ENCODE measurements at regions not wholly inside any gene's neighbourhood (a gene's known extent, or its start where the extent isn't known, plus 50 kb on each side); places are given as distances from the start of the nearest gene placed in this dataset.

- no peaks in the 10 kb centered on the region for H3K9me3 ChIP-seq
- TF ChIP-seq POLR2A (IDR thresholded peaks at IDR 0.05), result no peak
- TF ChIP-seq POLR2AphosphoS5 (IDR thresholded peaks at IDR 0.05), result no peak
- TF ChIP-seq, protein P1, sequence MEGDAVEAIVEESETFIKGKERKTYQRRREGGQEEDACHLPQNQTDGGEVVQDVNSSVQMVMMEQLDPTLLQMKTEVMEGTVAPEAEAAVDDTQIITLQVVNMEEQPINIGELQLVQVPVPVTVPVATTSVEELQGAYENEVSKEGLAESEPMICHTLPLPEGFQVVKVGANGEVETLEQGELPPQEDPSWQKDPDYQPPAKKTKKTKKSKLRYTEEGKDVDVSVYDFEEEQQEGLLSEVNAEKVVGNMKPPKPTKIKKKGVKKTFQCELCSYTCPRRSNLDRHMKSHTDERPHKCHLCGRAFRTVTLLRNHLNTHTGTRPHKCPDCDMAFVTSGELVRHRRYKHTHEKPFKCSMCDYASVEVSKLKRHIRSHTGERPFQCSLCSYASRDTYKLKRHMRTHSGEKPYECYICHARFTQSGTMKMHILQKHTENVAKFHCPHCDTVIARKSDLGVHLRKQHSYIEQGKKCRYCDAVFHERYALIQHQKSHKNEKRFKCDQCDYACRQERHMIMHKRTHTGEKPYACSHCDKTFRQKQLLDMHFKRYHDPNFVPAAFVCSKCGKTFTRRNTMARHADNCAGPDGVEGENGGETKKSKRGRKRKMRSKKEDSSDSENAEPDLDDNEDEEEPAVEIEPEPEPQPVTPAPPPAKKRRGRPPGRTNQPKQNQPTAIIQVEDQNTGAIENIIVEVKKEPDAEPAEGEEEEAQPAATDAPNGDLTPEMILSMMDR (IDR thresholded peaks at IDR 0.05), result no peak
- H3K4me1 ChIP-seq (replicated peaks), result no peaks in the 10 kb centered on the region
- H3K27ac ChIP-seq, result no peak overlapping the region
- intact Hi-C loops (cut with DNase I), result no loop called here
- 98% methylated on average over 4 of the region's 4 CpGs for WGBS
- no peaks in the 10 kb centered on the region for H3K36me3 ChIP-seq
- no peak overlapping the region for H3K4me3 ChIP-seq
- DNase-seq (ENCODE audit: low spot score), result no peak
- no peaks in the 10 kb centered on the region for H3K27me3 ChIP-seq (replicated peaks; ENCODE audit: insufficient read depth)
These were observed 238.6 kb downstream of the BTBD3 start for GRCh38 chr20:12156252-12156651.

DNA sequence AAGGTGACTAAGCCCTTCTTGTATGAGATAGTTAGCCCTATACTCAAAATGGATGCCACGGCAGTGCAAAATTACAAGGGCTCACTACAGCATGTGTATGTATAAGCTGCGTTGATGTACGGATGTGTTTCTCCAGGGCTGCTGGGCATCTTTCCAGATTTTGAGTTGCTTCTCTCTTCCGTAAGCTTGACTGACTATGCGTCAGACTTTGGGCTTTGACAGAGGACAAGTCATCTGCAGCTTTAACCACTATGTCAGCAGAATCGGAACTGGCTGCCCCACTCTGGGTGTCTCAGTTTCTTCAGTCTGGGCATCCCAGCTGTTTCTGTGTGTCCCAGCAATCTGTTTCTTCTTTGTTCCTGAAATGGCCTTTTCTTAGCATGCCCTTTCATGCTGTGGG is 241.6 kb downstream of the BTBD3 start:
- H3K27me3 ChIP-seq (replicated peaks; ENCODE audit: insufficient read depth), result no peaks in the 10 kb centered on the region
- 95% methylated on average over 6 of the region's 6 CpGs for WGBS
- no peaks in the 10 kb centered on the region for H3K36me3 ChIP-seq
- H3K4me3 ChIP-seq, result no peak overlapping the region
- H3K4me1 ChIP-seq (replicated peaks), result no peaks in the 10 kb centered on the region
- no peak for DNase-seq (ENCODE audit: low spot score)
- TF ChIP-seq POLR2AphosphoS5 (IDR thresholded peaks at IDR 0.05), result no peak
- TF ChIP-seq, protein P1 (IDR thresholded peaks at IDR 0.05), result no peak
- TF ChIP-seq POLR2A (IDR thresholded peaks at IDR 0.05), result no peak
- intact Hi-C loops (cut with DNase I), result no loop called here
- no peaks in the 10 kb centered on the region for H3K9me3 ChIP-seq
- H3K27ac ChIP-seq, result no peak overlapping the region

GRCh38 chr20:12161734-12162133 is 244.0 kb downstream of the BTBD3 start:
- TF ChIP-seq POLR2AphosphoS5 (IDR thresholded peaks at IDR 0.05) (no peak), POLR2A (IDR thresholded peaks at IDR 0.05) (no peak)
- TF ChIP-seq, protein P1 (IDR thresholded peaks at IDR 0.05), result no peak
- Histone ChIP-seq H3K4me3 (no peak overlapping the region), H3K9me3 (no peaks in the 10 kb centered on the region), H3K27me3 (replicated peaks; ENCODE audit: insufficient read depth) (no peaks in the 10 kb centered on the region), H3K36me3 (no peaks in the 10 kb centered on the region), H3K27ac (no peak overlapping the region), H3K4me1 (replicated peaks) (no peaks in the 10 kb centered on the region)
- WGBS, result 96% methylated on average over 2 of the region's 2 CpGs
- no peak for DNase-seq (ENCODE audit: low spot score)
- intact Hi-C loops (cut with DNase I), result no loop called here

DNA sequence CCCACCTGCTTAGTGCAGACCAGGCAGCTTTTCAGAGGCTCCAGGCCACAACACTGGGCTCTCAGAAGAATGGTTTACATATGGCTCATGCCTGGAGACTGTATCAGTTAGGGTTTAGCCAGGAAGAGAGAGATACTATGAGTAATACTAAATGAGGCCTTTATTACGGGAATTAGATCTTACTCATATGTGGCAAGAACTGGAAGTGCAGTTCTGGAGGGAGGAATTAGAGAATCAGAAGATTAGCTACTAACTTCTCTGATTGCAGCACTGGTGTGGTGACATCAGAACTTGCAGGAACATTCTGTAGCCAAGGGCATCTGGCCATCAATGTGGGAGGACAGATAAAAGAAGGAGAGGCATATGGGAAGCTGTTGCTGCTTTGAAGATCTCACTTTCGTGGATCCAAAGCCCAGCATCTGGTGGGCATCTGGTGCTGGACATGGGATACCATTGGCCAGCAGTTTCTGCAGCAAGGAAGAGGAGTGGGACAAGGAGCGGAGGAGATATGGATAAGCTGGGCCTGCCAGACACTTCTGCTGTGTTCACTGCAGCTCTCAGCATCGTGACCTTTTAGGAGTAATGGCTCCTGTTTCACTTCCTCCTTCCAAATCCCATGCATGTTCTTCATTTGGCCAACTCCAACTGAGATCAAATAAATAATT is 248.5 kb downstream of the BTBD3 start:
- no peak for DNase-seq (ENCODE audit: low spot score)
- no peaks in the 10 kb centered on the region for H3K4me1 ChIP-seq (replicated peaks)
- no peak overlapping the region for H3K27ac ChIP-seq
- 72% methylated on average over 4 of the region's 4 CpGs for WGBS
- TF ChIP-seq POLR2A (IDR thresholded peaks at IDR 0.05) (no peak), POLR2AphosphoS5 (IDR thresholded peaks at IDR 0.05) (no peak)
- TF ChIP-seq, protein P1 (IDR thresholded peaks at IDR 0.05), result no peak
- H3K36me3 ChIP-seq, result no peaks in the 10 kb centered on the region
- intact Hi-C loops (cut with DNase I), result no loop called here
- no peaks in the 10 kb centered on the region for H3K27me3 ChIP-seq (replicated peaks; ENCODE audit: insufficient read depth)
- H3K9me3 ChIP-seq, result no peaks in the 10 kb centered on the region
- no peak overlapping the region for H3K4me3 ChIP-seq

GRCh38 chr20:12170406-12170805 is 252.7 kb downstream of the BTBD3 start:
- Histone ChIP-seq H3K4me1 (replicated peaks) (no peaks in the 10 kb centered on the region), H3K27ac (no peak overlapping the region), H3K4me3 (no peak overlapping the region), H3K36me3 (no peaks in the 10 kb centered on the region), H3K27me3 (replicated peaks; ENCODE audit: insufficient read depth) (no peaks in the 10 kb centered on the region), H3K9me3 (no peaks in the 10 kb centered on the region)
- WGBS, result 93% methylated on average over 1 of the region's 1 CpG
- intact Hi-C loops (cut with DNase I), result no loop called here
- TF ChIP-seq POLR2AphosphoS5 (IDR thresholded peaks at IDR 0.05) (no peak), POLR2A (IDR thresholded peaks at IDR 0.05) (no peak)
- TF ChIP-seq, protein P1 (IDR thresholded peaks at IDR 0.05), result no peak
- DNase-seq (ENCODE audit: low spot score), result no peak
